Trophoblast cell (in vitro differentiated cells and primary cell): ENCODE measurements at regions not wholly inside any gene's neighbourhood (a gene's known extent, or its start where the extent isn't known, plus 50 kb on each side); places are given as distances from the start of the nearest gene placed in this dataset.

Source experiments
- DNase-seq, 2 donors: peaks; one replicate each; pipeline ENCODE4 v3.0.0-alpha.2; 2016
- H2AFZ ChIP-seq: 2 replicates; pipeline ENCODE4 v1.6.1; 2013; ENCODE audit warnings: low read length, moderate library complexity, mild to moderate bottlenecking; ENCODE audit not compliant: insufficient read depth, poor library complexity
- H2AK5ac ChIP-seq: 2 replicates; pipeline ENCODE4 v1.6.1; 2013; ENCODE audit warnings: mild to moderate bottlenecking, low read length
- H2BK120ac ChIP-seq: 2 replicates; pipeline ENCODE4 v1.6.1; 2013; ENCODE audit warnings: low read length, mild to moderate bottlenecking, moderate library complexity; ENCODE audit not compliant: insufficient read depth, poor library complexity
- H2BK12ac ChIP-seq: 2 replicates; pipeline ENCODE4 v1.6.1; 2013; ENCODE audit warnings: mild to moderate bottlenecking, low read length, moderate library complexity
- H2BK5ac ChIP-seq: 2 replicates; pipeline ENCODE4 v1.6.1; 2013; ENCODE audit warnings: low read length, low read depth, moderate library complexity, mild to moderate bottlenecking; ENCODE audit not compliant: poor library complexity
- H3K14ac ChIP-seq: 2 replicates; pipeline ENCODE4 v1.6.1; 2013; ENCODE audit warnings: mild to moderate bottlenecking, low read length
- H3K18ac ChIP-seq: 2 replicates; pipeline ENCODE4 v1.6.1; 2013; ENCODE audit warnings: mild to moderate bottlenecking, low read length
- H3K23ac ChIP-seq: 2 replicates; pipeline ENCODE4 v1.6.1; 2013; ENCODE audit warnings: low read length
- H3K27ac ChIP-seq: 2 replicates; pipeline ENCODE4 v1.5.1; 2013; ENCODE audit warnings: low read depth, mild to moderate bottlenecking, inconsistent platforms, low read length, moderate library complexity
- H3K27me3 ChIP-seq: 2 replicates; pipeline ENCODE4 v1.6.1; 2013; ENCODE audit warnings: inconsistent platforms, mild to moderate bottlenecking, low read length, moderate library complexity; ENCODE audit not compliant: insufficient read depth
- H3K36me3 ChIP-seq, 2 experiments: 1 replicate in 1 of 2; 2 replicates in 1 of 2; pipeline ENCODE4 v1.6.1; 2013; ENCODE audit warnings: low read length in 2 of 2, mild to moderate bottlenecking in 2 of 2, moderate library complexity in 1 of 2; ENCODE audit not compliant: insufficient read depth in 2 of 2, control insufficient read depth in 1 of 2
- H3K4ac ChIP-seq: 2 replicates; pipeline ENCODE4 v1.6.1; 2013; ENCODE audit warnings: low read depth, mild to moderate bottlenecking, low read length, moderate library complexity
- H3K4me1 ChIP-seq, 2 experiments: 1 replicate in 1 of 2; 2 replicates in 1 of 2; pipeline ENCODE4 v1.6.1; 2013; ENCODE audit warnings: low read length in 2 of 2, mild to moderate bottlenecking in 2 of 2, moderate library complexity in 1 of 2; ENCODE audit not compliant: insufficient read depth in 2 of 2, control insufficient read depth in 1 of 2
- H3K4me2 ChIP-seq: 2 replicates; pipeline ENCODE4 v1.6.1; 2013; ENCODE audit warnings: inconsistent platforms, mild to moderate bottlenecking, low read length, moderate library complexity
- H3K4me3 ChIP-seq: 2 replicates; pipeline ENCODE4 v1.5.1; 2013; ENCODE audit warnings: mild to moderate bottlenecking, low read depth, low read length, inconsistent platforms
- H3K79me1 ChIP-seq: one replicate; pipeline ENCODE4 v1.6.1; 2013; ENCODE audit warnings: low read length
- H3K79me2 ChIP-seq: 2 replicates; pipeline ENCODE4 v1.6.1; 2013; ENCODE audit warnings: low read length, mild to moderate bottlenecking; ENCODE audit not compliant: control insufficient read depth, insufficient read depth, poor library complexity
- H3K9ac ChIP-seq: 2 replicates; pipeline ENCODE4 v1.6.1; 2013; ENCODE audit warnings: mild to moderate bottlenecking, low read length
- H3K9me3 ChIP-seq: 2 replicates; pipeline ENCODE4 v1.6.1; 2013; ENCODE audit warnings: low read depth, mild to moderate bottlenecking, control low read depth, inconsistent platforms, low read length; ENCODE audit not compliant: insufficient read depth
- H4K12ac ChIP-seq: 2 replicates; pipeline ENCODE4 v1.6.1; 2013; ENCODE audit warnings: low read depth, mild to moderate bottlenecking, low read length, moderate library complexity
- H4K8ac ChIP-seq: 2 replicates; pipeline ENCODE4 v1.6.1; 2013; ENCODE audit warnings: low read depth, mild to moderate bottlenecking, low read length, moderate library complexity
- H4K91ac ChIP-seq: one replicate; pipeline ENCODE4 v1.6.1; 2013; ENCODE audit warnings: low read depth, mild to moderate bottlenecking, low read length, moderate library complexity
- WGBS: extraction: QIAGEN DNeasy Blood & Tissue Kit; methylation state at CpG from one replicate; pipeline ENCODE4 v1.1.7; 2013; ENCODE audit warnings: missing lambda C conversion rate; ENCODE audit not compliant: insufficient read length, insufficient coverage; ENCODE audit errors: extremely low coverage; 5-methylcytosine and 5-hydroxymethylcytosine counted together

- no peak overlapping the region for H2BK120ac ChIP-seq
- H4K91ac ChIP-seq = no peak overlapping the region
- H3K36me3 ChIP-seq = peaks cover 0 to 2% of the 10 kb centered on the region in 2 experiments
- H3K23ac ChIP-seq = no peak overlapping the region
- no peak overlapping the region for H3K4ac ChIP-seq
- H2BK12ac ChIP-seq = no peak overlapping the region
- no peak overlapping the region for H3K14ac ChIP-seq
- H4K12ac ChIP-seq = no peak overlapping the region
- no peaks in the 10 kb centered on the region for H3K9me3 ChIP-seq
- H3K79me1 ChIP-seq = no peaks in the 10 kb centered on the region
- H3K27ac ChIP-seq = no peak overlapping the region
- no peak overlapping the region for H2AK5ac ChIP-seq
- no peak overlapping the region for H2AFZ ChIP-seq
- WGBS = no CpG with 5 or more reads among the region's 3 CpGs
- no peak overlapping the region for H3K9ac ChIP-seq
- no peaks in the 10 kb centered on the region for H3K79me2 ChIP-seq
- no peak overlapping the region for H3K18ac ChIP-seq
- H2BK5ac ChIP-seq = no peak overlapping the region
- H3K4me1 ChIP-seq = peaks cover 9% of the 10 kb centered on the region in 2 experiments
- no peak overlapping the region for H3K4me2 ChIP-seq
- no peak overlapping the region for H4K8ac ChIP-seq
- H3K4me3 ChIP-seq = no peak overlapping the region
- DNase-seq = no peak
- H3K27me3 ChIP-seq = no peaks in the 10 kb centered on the region
Observed at GRCh38 chr2:147521936-147522335, 322.9 kb upstream of the ACVR2A start.

GRCh38 chr2:147520817-147521216 lies 324.0 kb upstream of the ACVR2A start:
- Histone ChIP-seq H3K27me3 (no peaks in the 10 kb centered on the region), H4K12ac (no peak overlapping the region), H3K36me3 (peaks cover 0 to 2% of the 10 kb centered on the region in 2 experiments), H3K79me2 (no peaks in the 10 kb centered on the region), H3K18ac (no peak overlapping the region), H3K79me1 (no peaks in the 10 kb centered on the region), H3K4me3 (no peak overlapping the region), H3K9ac (no peak overlapping the region), H2AK5ac (no peak overlapping the region), H3K4me1 (peaks cover 6 to 7% of the 10 kb centered on the region in 2 experiments), H2BK12ac (no peak overlapping the region), H2BK120ac (no peak overlapping the region), H2BK5ac (no peak overlapping the region), H3K4ac (no peak overlapping the region), H4K8ac (no peak overlapping the region), H4K91ac (no peak overlapping the region), H3K14ac (no peak overlapping the region), H3K9me3 (no peaks in the 10 kb centered on the region), H3K27ac (no peak overlapping the region), H3K23ac (no peak overlapping the region), H3K4me2 (no peak overlapping the region), H2AFZ (no peak overlapping the region)
- DNase-seq = no peak
- WGBS = no CpG with 5 or more reads among the region's 3 CpGs

- no peaks in the 10 kb centered on the region for H3K79me2 ChIP-seq
- peaks cover 0 to 2% of the 10 kb centered on the region in 2 experiments for H3K36me3 ChIP-seq
- H3K14ac ChIP-seq = no peak overlapping the region
- H3K27ac ChIP-seq = no peak overlapping the region
- peak overlapping the region; percentile 30 for H2BK120ac ChIP-seq
- no peak overlapping the region for H3K4me3 ChIP-seq
- no peak overlapping the region for H4K8ac ChIP-seq
- H2AFZ ChIP-seq = no peak overlapping the region
- H3K4me1 ChIP-seq = peaks cover 6 to 7% of the 10 kb centered on the region in 2 experiments
- H2AK5ac ChIP-seq = peak overlapping the region; percentile 44
- DNase-seq = no peak
- no peak overlapping the region for H2BK5ac ChIP-seq
- H3K4me2 ChIP-seq = no peak overlapping the region
- H3K9ac ChIP-seq = no peak overlapping the region
- H3K18ac ChIP-seq = no peak overlapping the region
- H3K79me1 ChIP-seq = peaks cover 7% of the 10 kb centered on the region
- WGBS = no CpG with 5 or more reads among the region's 2 CpGs
- no peaks in the 10 kb centered on the region for H3K9me3 ChIP-seq
- no peak overlapping the region for H3K4ac ChIP-seq
- no peak overlapping the region for H3K23ac ChIP-seq
- H4K91ac ChIP-seq = peak overlapping the region; percentile 32
- H2BK12ac ChIP-seq = peak overlapping the region; percentile 23
- no peaks in the 10 kb centered on the region for H3K27me3 ChIP-seq
- no peak overlapping the region for H4K12ac ChIP-seq
Observed at GRCh38 chr2:147519178-147519577, 325.7 kb upstream of the ACVR2A start.

- H3K14ac ChIP-seq = no peak overlapping the region
- H3K4me3 ChIP-seq = no peak overlapping the region
Observed at GRCh38 chr2:147515213-147515612, 329.6 kb upstream of the ACVR2A start.

More at GRCh38 chr2:147515213-147515612, 329.6 kb upstream of the ACVR2A start:
- Histone ChIP-seq H3K27ac (no peak overlapping the region), H3K23ac (no peak overlapping the region), H3K36me3 (peaks cover 0 to 2% of the 10 kb centered on the region in 2 experiments), H2BK120ac (no peak overlapping the region), H3K79me2 (peaks cover 4% of the 10 kb centered on the region), H2BK12ac (no peak overlapping the region), H2BK5ac (no peak overlapping the region), H4K91ac (no peak overlapping the region), H3K4me2 (no peak overlapping the region), H3K9me3 (peaks cover 2% of the 10 kb centered on the region), H3K79me1 (peaks cover 31% of the 10 kb centered on the region), H3K27me3 (no peaks in the 10 kb centered on the region), H4K8ac (no peak overlapping the region), H2AFZ (no peak overlapping the region), H3K4me1 (peaks cover 7 to 15% of the 10 kb centered on the region in 2 experiments), H2AK5ac (no peak overlapping the region), H3K9ac (no peak overlapping the region), H3K4ac (no peak overlapping the region), H3K18ac (no peak overlapping the region), H4K12ac (no peak overlapping the region)
- no peak for DNase-seq
- no CpG with 5 or more reads among the region's 1 CpG for WGBS
